Fibroblast of lung (primary cell): ENCODE measurements at regions not wholly inside any gene's neighbourhood (a gene's known extent, or its start where the extent isn't known, plus 50 kb on each side); places are given as distances from the start of the nearest gene placed in this dataset.

Experiments used
- DNase-seq, 2 donors: peaks; one replicate each; pipeline versions ENCODE4 v3.0.0 to v3.0.0-alpha.2; 2010; ENCODE audit warnings: low read depth in 2 of 2
- H2AFZ ChIP-seq: 2 replicates; pipeline ENCODE4 v1.5.1; 2012; ENCODE audit warnings: low read length, control low read depth, inconsistent platforms
- H3K27ac ChIP-seq: 2 replicates; pipeline ENCODE4 v1.5.1; 2011; ENCODE audit warnings: low read length, control low read depth; ENCODE audit not compliant: insufficient read depth
- H3K27me3 ChIP-seq: 2 replicates; pipeline ENCODE4 v1.5.1; 2011; ENCODE audit warnings: mild to moderate bottlenecking, low read length; ENCODE audit not compliant: control insufficient read depth, insufficient read depth
- H3K36me3 ChIP-seq: 2 replicates; pipeline ENCODE4 v1.5.1; 2011; ENCODE audit warnings: low read length; ENCODE audit not compliant: control insufficient read depth, insufficient read depth
- H3K4me1 ChIP-seq: 2 replicates; pipeline ENCODE4 v1.5.1; 2011; ENCODE audit warnings: low read length; ENCODE audit not compliant: control insufficient read depth, insufficient read depth; ENCODE audit errors: extremely low read depth
- H3K4me2 ChIP-seq: 2 replicates; pipeline ENCODE4 v1.5.1; 2011; ENCODE audit warnings: low read length, control low read depth; ENCODE audit not compliant: insufficient read depth; ENCODE audit errors: extremely low read depth
- H3K4me3 ChIP-seq, 4 experiments: fragments of 200-600 bp in 1 of 4; sonication (generic) in 1 of 4; replicated peaks in 1 of 4; 2 replicates each; pipeline ENCODE4 v1.5.1; 2011 to 2016; ENCODE audit warnings: low read length in 4 of 4, low read depth in 3 of 4, mild to moderate bottlenecking in 3 of 4, control low read depth in 2 of 4, inconsistent platforms in 1 of 4, mixed read lengths in 1 of 4; ENCODE audit not compliant: insufficient read depth in 1 of 4; ENCODE audit errors: control extremely low read depth in 1 of 4
- H3K79me2 ChIP-seq: 2 replicates; pipeline ENCODE4 v1.5.1; 2012; ENCODE audit warnings: mild to moderate bottlenecking, low read length, inconsistent platforms; ENCODE audit not compliant: control insufficient read depth, insufficient read depth
- H3K9ac ChIP-seq: 2 replicates; pipeline ENCODE4 v1.5.1; 2011; ENCODE audit warnings: mild to moderate bottlenecking, low read length, control low read depth; ENCODE audit not compliant: insufficient read depth
- H3K9me3 ChIP-seq: 2 replicates; pipeline ENCODE4 v1.5.1; 2012; ENCODE audit warnings: low read depth, low read length; ENCODE audit not compliant: control insufficient read depth, insufficient read depth
- H4K20me1 ChIP-seq: 2 replicates; pipeline ENCODE4 v1.5.1; 2011; ENCODE audit warnings: low read length; ENCODE audit not compliant: control insufficient read depth, insufficient read depth; ENCODE audit errors: extremely low read depth
- CTCF ChIP-seq, 2 donors: IDR thresholded peaks in 1 of 2; conservative IDR thresholded peaks in 1 of 2; 1 replicate in 1 of 2; 2 replicates in 1 of 2; pipeline ENCODE4 v1.5.1; 2011 to 2012; ENCODE audit warnings: low read length in 2 of 2, control low read depth in 1 of 2, inconsistent platforms in 1 of 2, low read depth in 1 of 2, mild to moderate bottlenecking in 1 of 2
- EZH2 ChIP-seq: IDR thresholded peaks from 2 replicates; pipeline ENCODE4 v1.5.1; 2012; ENCODE audit warnings: low read length, control low read depth, mild to moderate bottlenecking; ENCODE audit errors: missing control alignments

- H3K79me2 ChIP-seq = no peaks in the 10 kb centered on the region
- DNase-seq = no peak
- TF ChIP-seq CTCF (conservative IDR thresholded peaks at IDR 0.05 in 1 of 2, IDR thresholded peaks at IDR 0.05 in 1 of 2; ENCODE audit: low read depth in 1 of 2, low read length in 2 of 2) = no peak
- TF ChIP-seq EZH2 = no peak
- no peaks in the 10 kb centered on the region for H3K36me3 ChIP-seq
- no peak overlapping the region for H3K9ac ChIP-seq
- H3K27ac ChIP-seq = no peak overlapping the region
- H3K9me3 ChIP-seq = no peaks in the 10 kb centered on the region
- H4K20me1 ChIP-seq = no peaks in the 10 kb centered on the region
- no peak overlapping the region for H2AFZ ChIP-seq
- H3K27me3 ChIP-seq = peaks cover 2% of the 10 kb centered on the region
- H3K4me1 ChIP-seq = no peaks in the 10 kb centered on the region
- H3K4me3 ChIP-seq = no peak overlapping the region
- H3K4me2 ChIP-seq = no peak overlapping the region
Measured at GRCh38 chr1:209102531-209102930, 481.0 kb upstream of the CAMK1G start.

GRCh38 chr1:209103092-209103491 lies 480.4 kb upstream of the CAMK1G start:
- no peaks in the 10 kb centered on the region for H4K20me1 ChIP-seq
- H3K4me2 ChIP-seq = no peak overlapping the region
- H3K9me3 ChIP-seq = no peaks in the 10 kb centered on the region
- no peak overlapping the region for H2AFZ ChIP-seq
- no peak for TF ChIP-seq EZH2
- no peak for TF ChIP-seq CTCF (conservative IDR thresholded peaks at IDR 0.05 in 1 of 2, IDR thresholded peaks at IDR 0.05 in 1 of 2; ENCODE audit: low read depth in 1 of 2, low read length in 2 of 2)
- H3K27ac ChIP-seq = no peak overlapping the region
- H3K27me3 ChIP-seq = peaks cover 2% of the 10 kb centered on the region
- no peak for DNase-seq
- no peaks in the 10 kb centered on the region for H3K4me1 ChIP-seq
- H3K4me3 ChIP-seq = no peak overlapping the region
- H3K36me3 ChIP-seq = no peaks in the 10 kb centered on the region
- H3K9ac ChIP-seq = no peak overlapping the region
- no peaks in the 10 kb centered on the region for H3K79me2 ChIP-seq

- H3K9me3 ChIP-seq = no peaks in the 10 kb centered on the region
- no peaks in the 10 kb centered on the region for H3K36me3 ChIP-seq
- no peak overlapping the region for H3K4me3 ChIP-seq
- no peak overlapping the region for H3K9ac ChIP-seq
- H3K27ac ChIP-seq = no peak overlapping the region
- H3K79me2 ChIP-seq = no peaks in the 10 kb centered on the region
- TF ChIP-seq EZH2 (no peak), CTCF (conservative IDR thresholded peaks at IDR 0.05 in 1 of 2, IDR thresholded peaks at IDR 0.05 in 1 of 2; ENCODE audit: low read depth in 1 of 2, low read length in 2 of 2) (no peak)
- no peaks in the 10 kb centered on the region for H3K4me1 ChIP-seq
- no peaks in the 10 kb centered on the region for H4K20me1 ChIP-seq
- peaks cover 2% of the 10 kb centered on the region for H3K27me3 ChIP-seq
- DNase-seq = no peak
- no peak overlapping the region for H3K4me2 ChIP-seq
- H2AFZ ChIP-seq = no peak overlapping the region
Measured at GRCh38 chr1:209104646-209105045, 478.9 kb upstream of the CAMK1G start.
